GM12892 (cell line): ENCODE measurements at regions not wholly inside any gene's neighbourhood (a gene's known extent, or its start where the extent isn't known, plus 50 kb on each side); places are given as distances from the start of the nearest gene placed in this dataset.
A peak's percentile ranks its signal among the peaks of the same experiment; 100 is the strongest.

ENCODE experiments used
- DNase-seq: peaks from one replicate; pipeline ENCODE4 v3.0.0; 2011; ENCODE audit not compliant: insufficient read length
- FAIRE-seq: peaks from 2 replicates; lab custom pipeline; 2011; peaks lifted over from hg19 to GRCh38; lab: Jason Lieb, UNC
- POLR2A ChIP-seq: IDR thresholded peaks from 2 replicates; pipeline ENCODE4 v1.6.1; 2011; ENCODE audit warnings: low read depth, low read length, control low read depth
- POLR2AphosphoS5 ChIP-seq: IDR thresholded peaks from 2 replicates; pipeline ENCODE4 v1.6.1; 2011; ENCODE audit warnings: low read depth, low read length, control low read depth
- TAF1 ChIP-seq: IDR thresholded peaks from 2 replicates; pipeline ENCODE4 v1.6.1; 2011; ENCODE audit warnings: low read depth, mild to moderate bottlenecking, control low read depth, low read length, borderline replicate concordance

DNA sequence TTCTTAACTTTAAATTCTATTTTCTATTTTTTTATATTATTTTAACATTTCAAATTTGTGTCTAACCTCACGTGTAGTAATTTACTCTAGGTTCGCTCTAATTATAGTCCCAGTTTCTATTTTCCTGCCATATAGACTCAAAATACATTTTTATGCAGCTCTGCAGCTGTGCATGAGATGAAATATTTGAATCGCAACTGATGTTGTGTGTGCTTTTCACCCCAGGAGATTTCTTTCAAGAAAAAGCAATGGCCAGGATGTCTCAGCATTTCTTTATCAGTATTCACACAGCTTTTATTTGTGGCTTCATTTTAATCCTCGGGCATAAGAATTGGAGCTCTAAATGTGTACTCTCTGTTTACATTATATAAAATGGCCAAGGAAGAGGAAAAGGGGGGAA lies 157.6 kb downstream of the HDGFL1 start:
- DNase-seq, result no peak
- no peak for FAIRE-seq
- TF ChIP-seq TAF1 (no peak), POLR2AphosphoS5 (no peak), POLR2A (no peak)

DNA sequence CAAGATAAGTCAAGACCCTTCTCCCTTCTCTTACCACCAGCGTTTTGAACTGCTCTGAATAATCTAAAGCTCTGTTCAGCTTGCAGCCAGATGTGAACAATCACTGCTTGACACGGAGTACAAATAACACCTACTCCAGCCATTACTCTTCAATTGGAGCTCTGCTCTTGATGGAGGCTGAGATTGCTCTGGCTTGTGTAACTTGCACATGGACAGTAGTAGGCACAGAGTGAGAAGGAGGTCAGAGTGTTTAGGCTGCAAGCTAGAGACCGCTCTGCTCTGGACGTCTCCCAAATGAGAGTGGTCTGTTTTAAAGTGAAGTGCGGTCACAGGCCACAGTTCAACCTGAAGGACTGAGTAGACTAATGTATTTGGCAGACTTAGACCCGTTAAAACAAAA lies 158.3 kb downstream of the HDGFL1 start:
- TF ChIP-seq TAF1 (no peak), POLR2AphosphoS5 (no peak), POLR2A (no peak)
- peak; percentile 73 for FAIRE-seq

DNA sequence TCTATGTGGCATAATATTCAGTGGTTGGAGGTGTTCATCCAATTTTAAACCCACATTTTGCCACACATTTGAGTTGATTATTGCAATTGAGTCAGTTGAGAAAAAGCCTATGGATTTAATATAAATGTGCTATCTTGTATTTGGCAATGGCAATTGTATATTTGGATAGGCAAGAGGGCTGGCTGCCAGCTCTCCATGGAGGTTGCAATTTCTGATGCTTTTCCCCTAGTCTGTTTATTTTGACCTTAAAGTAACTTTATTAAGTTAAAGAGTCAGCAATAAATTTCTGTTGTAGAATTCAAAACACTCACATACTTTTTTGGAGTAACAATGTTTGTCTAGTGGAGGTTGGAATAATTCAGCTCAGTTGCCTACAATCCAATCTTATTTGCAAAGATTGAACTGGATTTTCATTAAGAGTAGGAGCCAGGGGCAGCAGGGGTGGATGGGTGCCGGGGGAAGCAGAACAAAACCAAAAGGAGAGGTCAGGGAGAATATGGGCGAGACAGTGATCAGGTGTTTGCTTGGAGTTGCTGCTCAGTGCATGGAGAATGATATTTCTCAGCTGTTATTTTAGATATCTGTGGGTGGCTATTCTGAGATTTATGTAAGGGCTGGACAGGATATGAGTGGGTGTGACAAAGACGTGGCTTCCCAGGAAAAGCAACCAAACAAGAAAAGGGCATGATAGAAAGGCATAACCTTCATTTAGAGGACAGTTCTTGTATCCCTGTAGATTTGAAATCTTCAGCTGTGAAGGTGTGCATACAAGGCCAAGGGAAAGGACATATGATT lies 163.0 kb downstream of the HDGFL1 start:
- DNase-seq (no peak), FAIRE-seq (no peak)
- TF ChIP-seq POLR2AphosphoS5 (no peak), POLR2A (no peak), TAF1 (no peak)

More for the DNA sequence above, 158.3 kb downstream of the HDGFL1 start:
- DNase-seq, result no peak

DNA sequence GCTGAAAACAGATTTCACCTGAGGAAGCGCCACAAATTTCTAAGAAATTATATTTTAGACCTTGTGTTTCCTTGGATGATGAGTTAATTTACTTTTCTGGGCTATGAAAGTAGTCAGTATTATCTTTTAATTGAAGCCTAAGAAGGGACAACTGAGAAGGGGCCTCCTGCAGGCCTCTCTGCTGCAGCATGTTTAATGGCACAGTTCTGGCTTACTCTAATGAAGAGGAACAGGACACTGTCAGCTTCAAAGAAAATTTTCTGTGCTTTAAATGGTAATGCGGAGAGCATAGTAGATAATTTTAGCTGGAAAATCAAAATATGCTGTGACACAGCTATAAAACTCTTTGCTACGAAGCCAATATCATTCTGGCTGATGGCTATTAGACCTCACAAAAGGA lies 167.4 kb downstream of the HDGFL1 start:
- TF ChIP-seq POLR2AphosphoS5 (no peak), TAF1 (no peak), POLR2A (no peak)
- FAIRE-seq (no peak), DNase-seq (no peak)

DNA sequence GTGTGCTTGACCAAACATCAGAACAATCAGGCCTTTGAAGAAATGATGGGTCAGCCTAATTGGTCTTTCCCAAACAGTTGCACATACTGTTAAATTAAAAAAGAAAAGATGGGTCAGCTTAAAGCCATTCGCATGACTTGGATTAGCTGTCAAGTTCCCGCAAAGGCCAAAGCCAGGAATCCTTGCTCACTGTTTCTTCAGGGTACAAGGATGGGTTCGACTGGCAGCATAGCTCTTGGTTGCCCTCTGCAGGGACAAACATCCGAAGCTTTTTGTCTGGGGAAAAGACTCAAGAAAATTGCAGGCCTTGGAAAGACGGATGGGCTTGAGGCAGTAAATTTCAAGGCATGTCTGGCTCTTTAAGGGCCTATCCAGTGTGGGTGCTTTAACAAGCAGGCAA lies 168.0 kb downstream of the HDGFL1 start:
- DNase-seq (no peak), FAIRE-seq (no peak)
- TF ChIP-seq POLR2AphosphoS5 (no peak), TAF1 (no peak), POLR2A (no peak)

DNA sequence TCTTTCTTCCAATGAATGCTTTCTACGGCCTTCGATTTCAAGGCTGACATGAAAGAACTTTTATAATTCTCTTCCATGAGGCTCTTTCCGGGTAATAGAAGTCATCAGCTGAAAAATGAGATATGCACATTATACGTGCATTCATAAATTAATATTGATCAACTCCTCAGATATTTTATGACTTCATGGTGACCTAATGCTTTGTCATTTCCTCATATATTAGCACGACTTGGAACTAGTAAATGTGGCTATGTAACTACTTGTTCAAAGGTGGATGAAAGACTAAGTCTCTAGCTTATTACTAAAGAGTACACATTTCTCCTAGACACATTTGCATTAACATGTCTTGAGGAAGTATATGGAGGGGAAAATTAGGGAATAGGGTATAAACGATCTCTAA lies 168.8 kb downstream of the HDGFL1 start:
- DNase-seq, result no peak
- TF ChIP-seq TAF1 (no peak), POLR2AphosphoS5 (no peak)

DNA sequence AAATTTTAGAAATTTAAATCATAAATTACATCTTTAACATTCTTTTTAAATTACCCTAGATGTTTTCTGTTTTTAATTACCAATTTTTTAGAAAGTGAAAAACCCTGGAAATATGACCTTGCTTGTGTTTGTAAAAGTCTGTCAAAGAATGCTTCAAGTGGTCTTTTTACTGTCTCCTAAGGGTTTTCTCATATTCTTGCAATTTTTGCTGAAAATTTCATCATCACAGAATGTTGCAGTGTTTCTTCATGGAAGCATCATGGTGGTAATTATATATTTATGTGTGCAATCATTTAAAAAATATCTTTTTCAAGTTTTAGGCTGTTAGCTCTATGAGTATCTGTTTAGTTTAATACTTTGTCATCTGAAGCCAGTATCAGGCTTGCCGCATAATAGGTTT lies 178.2 kb downstream of the HDGFL1 start:
- FAIRE-seq, result no peak
- TF ChIP-seq POLR2A (no peak), POLR2AphosphoS5 (no peak), TAF1 (no peak)
- DNase-seq, result no peak

More for the DNA sequence above, 168.8 kb downstream of the HDGFL1 start:
- FAIRE-seq, result no peak

DNA sequence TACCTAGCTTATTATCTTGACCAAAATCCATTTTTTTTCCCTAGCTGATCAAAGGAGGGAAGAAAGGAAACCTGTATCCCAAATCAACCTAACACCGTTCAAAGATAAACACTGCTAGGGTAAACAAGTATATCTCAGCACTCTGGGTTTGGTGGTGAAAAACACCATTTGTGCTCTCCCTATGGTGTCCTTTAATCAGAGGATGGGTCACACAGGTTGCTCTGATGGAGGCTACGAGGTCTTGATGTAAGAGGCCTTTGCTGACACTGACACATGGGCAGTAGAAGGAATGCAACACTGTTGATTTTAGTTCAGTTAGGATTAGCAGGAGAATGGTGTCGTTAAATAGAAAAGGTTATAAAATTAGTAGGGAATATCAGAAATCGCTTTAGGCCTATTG lies 179.3 kb downstream of the HDGFL1 start:
- TF ChIP-seq POLR2A (no peak), POLR2AphosphoS5 (no peak), TAF1 (no peak)
- DNase-seq (no peak), FAIRE-seq (no peak)

DNA sequence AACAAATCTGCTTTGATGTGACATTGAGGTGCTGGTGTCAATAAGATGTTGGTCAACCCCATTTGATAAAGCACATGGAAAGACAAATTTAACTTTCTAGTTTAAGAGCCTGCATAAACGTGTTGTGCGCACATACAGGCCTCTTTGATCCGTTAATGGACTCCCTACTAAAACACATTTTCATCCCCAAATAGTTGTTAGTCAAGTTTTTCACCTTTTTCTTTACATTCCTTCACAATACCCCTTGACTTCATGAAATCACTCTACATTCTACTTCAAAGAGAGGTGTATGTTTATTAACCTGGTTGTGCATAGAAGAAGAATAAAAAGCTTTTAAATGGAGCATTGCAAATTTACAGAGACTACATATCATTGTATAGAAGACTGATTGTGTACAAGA lies 180.3 kb downstream of the HDGFL1 start:
- FAIRE-seq (no peak), DNase-seq (no peak)
- TF ChIP-seq TAF1 (no peak), POLR2A (no peak), POLR2AphosphoS5 (no peak)

DNA sequence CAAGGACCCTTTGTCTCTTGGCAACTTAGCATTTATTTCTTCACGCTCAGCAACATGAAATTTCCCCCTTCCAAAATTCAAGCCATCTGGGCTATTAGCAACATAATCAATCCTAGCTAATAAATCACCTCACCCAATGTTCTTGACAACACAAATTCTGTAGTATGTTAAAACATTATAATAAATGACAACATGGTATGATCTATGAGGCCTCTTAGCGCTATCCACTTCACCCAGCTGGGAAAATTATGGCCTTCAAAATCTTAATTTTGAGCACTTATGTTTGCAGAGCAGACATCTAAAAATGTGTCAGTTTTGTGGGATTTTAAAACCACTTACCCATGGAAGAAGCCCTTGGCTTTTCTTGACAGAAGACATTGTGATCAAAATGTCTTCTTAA lies 181.9 kb downstream of the HDGFL1 start:
- DNase-seq (no peak), FAIRE-seq (no peak)
- no peak for TF ChIP-seq POLR2A
- TF ChIP-seq TAF1, result no peak
- TF ChIP-seq POLR2AphosphoS5, result no peak

DNA sequence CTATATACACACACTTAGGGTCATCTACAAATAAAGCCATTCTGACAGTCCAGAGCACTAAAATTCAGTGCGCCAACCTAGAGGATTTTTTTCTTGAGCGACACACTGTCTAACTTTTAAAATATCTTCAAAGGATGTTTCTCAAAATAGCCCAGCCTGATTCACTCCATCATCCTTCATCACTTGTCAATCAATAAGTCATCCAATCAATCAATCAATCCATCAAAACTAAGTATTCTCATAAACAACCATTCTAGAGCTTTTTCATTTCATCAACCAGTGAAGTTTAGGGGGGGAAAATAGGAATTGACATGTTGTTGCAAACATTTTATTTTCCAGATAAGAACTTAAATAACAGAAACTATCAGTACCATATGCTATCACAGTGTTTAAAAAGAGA lies 183.2 kb downstream of the HDGFL1 start:
- TF ChIP-seq POLR2A, result no peak
- no peak for DNase-seq
- no peak for FAIRE-seq

DNA sequence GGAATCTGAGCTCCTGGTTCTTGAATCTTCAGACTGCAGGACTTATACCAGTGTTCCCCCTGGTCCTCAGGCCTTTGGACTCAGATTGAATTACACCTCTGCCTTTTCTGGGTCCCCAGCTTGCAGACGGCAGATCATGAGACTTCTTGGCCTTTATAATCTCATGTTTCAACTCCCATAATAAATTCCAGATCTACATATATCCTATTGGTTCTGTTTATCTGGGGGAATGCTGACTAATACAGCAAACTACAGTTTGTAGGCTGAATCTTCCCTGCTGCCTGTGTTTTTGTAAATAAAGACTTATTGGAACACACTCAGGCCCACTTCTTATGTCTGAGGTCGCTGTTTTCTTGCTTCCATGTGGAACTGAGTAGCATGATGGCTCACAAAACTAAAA lies 184.7 kb downstream of the HDGFL1 start:
- FAIRE-seq (no peak), DNase-seq (no peak)
- TF ChIP-seq POLR2A, result no peak
- TF ChIP-seq POLR2AphosphoS5, result no peak
- no peak for TF ChIP-seq TAF1
